ENCODE measurements at regions not wholly inside any gene's neighbourhood (a gene's known extent, or its start where the extent isn't known, plus 50 kb on each side); places are given as distances from the start of the nearest gene placed in this dataset.

- DNase-seq (ENCODE audit: low read depth) = no peak
- TF ChIP-seq CTCF (conservative IDR thresholded peaks at IDR 0.05; ENCODE audit: low read length) = no peak
- no peak overlapping the region for H3K4me3 ChIP-seq (ENCODE audit: low read length)
These were observed 1004.3 kb upstream of the SEMA6D start for GRCh38 chr15:46713045-46713444.

- DNase-seq (ENCODE audit: low read depth) = no peak
- no peak for TF ChIP-seq CTCF (conservative IDR thresholded peaks at IDR 0.05; ENCODE audit: low read length)
- H3K4me3 ChIP-seq (ENCODE audit: low read length) = no peak overlapping the region
These were observed 1002.4 kb upstream of the SEMA6D start for GRCh38 chr15:46714950-46715349.

- TF ChIP-seq CTCF (conservative IDR thresholded peaks at IDR 0.05; ENCODE audit: low read length) = no peak
- no peak overlapping the region for H3K4me3 ChIP-seq (ENCODE audit: low read length)
- no peak for DNase-seq (ENCODE audit: low read depth)
These were observed 994.0 kb upstream of the SEMA6D start for GRCh38 chr15:46723308-46723707.

DNA sequence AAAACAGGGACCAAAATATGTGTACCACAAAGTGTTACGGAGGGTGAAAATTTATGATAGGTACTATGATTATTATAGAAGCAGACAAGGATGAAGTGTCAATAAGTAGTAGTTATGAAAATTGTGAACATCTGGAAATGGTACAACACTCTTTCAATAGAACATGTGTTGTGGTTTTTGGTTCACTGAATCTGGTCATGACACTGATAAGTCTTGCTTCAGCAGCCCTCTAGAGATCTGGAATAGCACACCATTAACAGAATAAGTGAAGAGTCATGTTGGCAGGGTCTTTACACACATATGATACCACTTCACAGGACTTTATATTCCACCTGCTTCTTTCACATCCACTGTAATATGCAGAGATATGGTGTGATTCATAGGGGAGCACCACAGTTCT, 985.2 kb upstream of the SEMA6D start:
- no peak for TF ChIP-seq CTCF (conservative IDR thresholded peaks at IDR 0.05; ENCODE audit: low read length)
- H3K4me3 ChIP-seq (ENCODE audit: low read length) = no peak overlapping the region
- no peak for DNase-seq (ENCODE audit: low read depth)

- no peak for TF ChIP-seq CTCF (conservative IDR thresholded peaks at IDR 0.05; ENCODE audit: low read length)
- no peak overlapping the region for H3K4me3 ChIP-seq (ENCODE audit: low read length)
- DNase-seq (ENCODE audit: low read depth) = no peak
These were observed 982.2 kb upstream of the SEMA6D start for GRCh38 chr15:46735115-46735514.

- no peak for TF ChIP-seq CTCF (conservative IDR thresholded peaks at IDR 0.05; ENCODE audit: low read length)
- no peak for DNase-seq (ENCODE audit: low read depth)
- H3K4me3 ChIP-seq (ENCODE audit: low read length) = no peak overlapping the region
These were observed 966.0 kb upstream of the SEMA6D start for GRCh38 chr15:46751303-46751702.

DNA sequence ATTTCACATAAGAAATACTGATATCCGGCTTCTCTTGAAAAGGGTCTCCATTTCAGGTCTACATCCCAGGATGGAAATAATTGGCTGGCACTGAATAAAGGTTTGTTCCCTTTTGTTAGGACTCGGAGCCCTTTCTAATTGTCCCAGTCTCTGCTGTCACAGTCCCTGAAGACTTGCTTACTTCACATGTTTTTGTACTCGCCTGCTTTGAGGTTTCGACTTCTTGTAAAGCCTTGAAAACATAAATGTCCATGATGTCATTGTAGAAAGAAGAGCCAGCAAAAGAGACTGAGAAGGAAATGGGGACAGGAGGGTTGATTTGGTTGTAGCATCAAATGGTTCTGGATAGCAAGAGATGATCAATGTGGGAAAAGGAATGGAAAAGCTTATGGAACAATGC, 963.4 kb upstream of the SEMA6D start:
- no peak for TF ChIP-seq CTCF (conservative IDR thresholded peaks at IDR 0.05; ENCODE audit: low read length)
- DNase-seq (ENCODE audit: low read depth) = no peak
- H3K4me3 ChIP-seq (ENCODE audit: low read length) = no peak overlapping the region
